OCI-LY3 (cell line): ENCODE measurements at regions not wholly inside any gene's neighbourhood (a gene's known extent, or its start where the extent isn't known, plus 50 kb on each side); places are given as distances from the start of the nearest gene placed in this dataset.

Experiments
- EZH2phosphoT487 ChIP-seq: fragments of 200-600 bp; shearing (Covaris generic); IDR thresholded peaks from 2 replicates; pipeline ENCODE4 v1.6.1; 2018; ENCODE audit warnings: antibody characterized with exemption, mixed run types, low read depth
- TF ChIP-seq, protein P1 (sequence below): fragments of 200-600, 300-600 bp; sonication (generic); IDR thresholded peaks from 2 replicates; pipeline ENCODE4 v1.5.1; 2014; ENCODE audit warnings: antibody characterized with exemption, low read length, low read depth

DNA sequence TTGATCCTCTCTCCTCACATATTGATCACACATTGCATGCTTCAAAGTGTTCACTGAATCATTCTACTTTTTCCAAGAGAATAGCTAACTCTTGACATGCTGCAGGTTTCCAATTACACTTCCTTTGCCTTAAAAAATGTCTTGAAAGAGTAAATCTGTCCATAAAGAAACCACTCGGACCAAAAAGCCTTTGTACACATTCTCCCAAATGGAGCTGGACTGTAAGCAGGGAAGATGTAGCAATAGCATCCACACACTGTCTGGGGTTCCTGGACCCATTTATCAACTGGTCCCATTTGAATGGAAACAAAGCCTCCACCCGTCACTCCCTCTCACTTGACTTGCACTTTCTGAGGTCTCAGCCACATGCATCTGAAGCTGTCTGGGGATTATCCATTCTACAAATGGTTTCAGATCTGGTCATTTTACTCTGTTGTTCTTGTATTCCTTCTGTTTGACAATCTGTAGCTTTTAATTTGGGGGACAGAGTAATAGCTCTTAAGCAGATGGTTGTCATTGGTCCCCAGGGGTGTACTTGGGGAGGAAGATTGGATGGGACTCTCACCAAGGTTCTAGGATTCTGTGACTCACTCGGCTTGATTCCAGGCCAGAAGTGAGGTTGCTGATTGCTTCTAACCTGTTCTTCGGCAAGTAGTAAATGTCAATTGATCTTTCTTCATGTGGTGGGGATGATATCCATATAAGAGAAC lies 203.5 kb downstream of the HIBADH start:
- TF ChIP-seq, protein P1, sequence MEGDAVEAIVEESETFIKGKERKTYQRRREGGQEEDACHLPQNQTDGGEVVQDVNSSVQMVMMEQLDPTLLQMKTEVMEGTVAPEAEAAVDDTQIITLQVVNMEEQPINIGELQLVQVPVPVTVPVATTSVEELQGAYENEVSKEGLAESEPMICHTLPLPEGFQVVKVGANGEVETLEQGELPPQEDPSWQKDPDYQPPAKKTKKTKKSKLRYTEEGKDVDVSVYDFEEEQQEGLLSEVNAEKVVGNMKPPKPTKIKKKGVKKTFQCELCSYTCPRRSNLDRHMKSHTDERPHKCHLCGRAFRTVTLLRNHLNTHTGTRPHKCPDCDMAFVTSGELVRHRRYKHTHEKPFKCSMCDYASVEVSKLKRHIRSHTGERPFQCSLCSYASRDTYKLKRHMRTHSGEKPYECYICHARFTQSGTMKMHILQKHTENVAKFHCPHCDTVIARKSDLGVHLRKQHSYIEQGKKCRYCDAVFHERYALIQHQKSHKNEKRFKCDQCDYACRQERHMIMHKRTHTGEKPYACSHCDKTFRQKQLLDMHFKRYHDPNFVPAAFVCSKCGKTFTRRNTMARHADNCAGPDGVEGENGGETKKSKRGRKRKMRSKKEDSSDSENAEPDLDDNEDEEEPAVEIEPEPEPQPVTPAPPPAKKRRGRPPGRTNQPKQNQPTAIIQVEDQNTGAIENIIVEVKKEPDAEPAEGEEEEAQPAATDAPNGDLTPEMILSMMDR: no peak
- no peak for TF ChIP-seq EZH2phosphoT487
